MM.1S (cell line): ENCODE measurements at regions not wholly inside any gene's neighbourhood (a gene's known extent, or its start where the extent isn't known, plus 50 kb on each side); places are given as distances from the start of the nearest gene placed in this dataset.

Experiments
- CTCF ChIP-seq: fragments of 300-600 bp; sonication (generic); IDR thresholded peaks from 2 replicates; pipeline ENCODE4 v1.5.1; 2016; ENCODE audit warnings: antibody characterized with exemption, low read length, mixed read lengths
- EZH2 ChIP-seq: fragments of 300-600 bp; sonication (generic); optimal IDR thresholded peaks from 2 replicates; pipeline ENCODE3; 2017; ENCODE audit warnings: low read depth, mild to moderate bottlenecking, antibody characterized with exemption, low read length, mixed read lengths
- EZH2phosphoT487 ChIP-seq: fragments of 300-600 bp; sonication (generic); IDR thresholded peaks from 2 replicates; pipeline ENCODE4 v1.6.1; 2018; ENCODE audit warnings: antibody characterized with exemption, low read length

- TF ChIP-seq CTCF (no peak), EZH2phosphoT487 (no peak), EZH2 (no peak)
Observed at GRCh38 chr6:6091608-6092002, 84.9 kb upstream of the NRN1 start.
